ENCODE measurements at regions not wholly inside any gene's neighbourhood (a gene's known extent, or its start where the extent isn't known, plus 50 kb on each side); places are given as distances from the start of the nearest gene placed in this dataset.

DNA sequence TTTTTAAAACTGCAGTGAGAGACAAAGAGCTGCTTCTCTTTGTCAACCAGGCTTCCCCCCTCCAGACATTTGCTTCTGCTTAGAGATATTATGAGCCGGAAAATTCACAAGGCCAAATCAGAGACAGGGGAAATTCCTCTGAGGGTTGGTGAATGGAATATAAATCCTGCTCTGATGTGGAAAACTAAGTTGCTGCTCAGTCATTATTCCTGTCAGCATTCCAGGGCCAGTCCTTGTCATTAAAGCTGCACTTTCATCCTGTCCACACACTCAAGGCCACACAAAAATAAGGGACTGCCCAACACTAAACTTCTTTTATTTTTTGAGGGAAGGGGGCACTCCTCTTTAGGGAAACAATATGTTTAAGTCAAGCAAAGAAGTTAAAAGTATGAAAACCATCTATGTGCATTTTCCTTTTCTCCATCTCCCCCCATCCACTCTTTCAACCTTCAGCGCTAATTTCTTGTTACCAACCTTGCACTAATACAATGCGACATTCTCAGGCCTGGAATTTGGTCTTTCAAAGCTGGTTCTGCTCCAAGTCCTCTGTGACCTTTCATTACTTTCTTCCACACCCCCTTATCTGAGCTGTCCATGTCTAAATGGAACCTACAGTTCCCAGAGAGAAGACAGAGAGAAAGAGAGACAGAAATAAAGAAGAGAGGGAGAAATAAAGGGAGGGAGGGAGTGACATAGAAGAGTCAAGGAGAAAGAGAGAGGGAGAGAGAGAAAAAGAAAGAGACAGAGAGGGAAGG lies 118.9 kb upstream of the S1PR3 start:
- no peak overlapping the region for H2AK5ac ChIP-seq (ENCODE audit: low read depth, low read length)
- no peak overlapping the region for H3K18ac ChIP-seq (ENCODE audit: low read depth, low read length)
- no peaks in the 10 kb centered on the region for H3K79me1 ChIP-seq (ENCODE audit: low read depth in 1 of 2, low read length in 2 of 2)
- intact Hi-C loops (cut with micrococcal nuclease), result no loop called here
- H3K27ac ChIP-seq (ENCODE audit: insufficient read depth, low read length), result no peak overlapping the region
- no peak overlapping the region for H2AK9ac ChIP-seq (replicated peaks; ENCODE audit: low read depth, low read length, poor library complexity)
- DNase-seq (no peak), ATAC-seq (ENCODE audit: low read depth) (no peak)
- H3K9me3 ChIP-seq (ENCODE audit: control insufficient read depth, insufficient read depth, low read length), result no peaks in the 10 kb centered on the region
- dilution Hi-C loops (cut with HindIII; ENCODE audit: low sequenced_read_pairs, unreplicated experiment), result no loop called here
- in situ Hi-C loops (cut with MboI; ENCODE audit: low sequenced_read_pairs), result no loop called here
- no peaks in the 10 kb centered on the region for H3K4me1 ChIP-seq (ENCODE audit: control insufficient read depth, insufficient read depth, low read length)
- no peak overlapping the region for H4K91ac ChIP-seq (ENCODE audit: insufficient read depth, low read depth, low read length)
- no peak overlapping the region for H3K14ac ChIP-seq (replicated peaks; ENCODE audit: low read depth, low read length)
- H2BK5ac ChIP-seq (ENCODE audit: low read depth, low read length, poor library complexity, severe bottlenecking), result no peak overlapping the region
- H3K23ac ChIP-seq (ENCODE audit: low read depth, low read length), result no peak overlapping the region
- BruUV-seq (replicated peaks), result no TSS peak
- CTCF ChIA-PET, result no interaction called here
- no peak overlapping the region for H3K4me3 ChIP-seq (ENCODE audit: insufficient read depth, low read depth, low read length)
- TF ChIP-seq CEBPB (IDR thresholded peaks at IDR 0.05; ENCODE audit: low read depth, low read length) (no peak), NFE2L2 (IDR thresholded peaks at IDR 0.05; ENCODE audit: low read depth, low read length) (no peak), RFX5 (IDR thresholded peaks at IDR 0.05; ENCODE audit: low read depth, low read length) (no peak), MXI1 (IDR thresholded peaks at IDR 0.05; ENCODE audit: borderline replicate concordance, low read depth, low read length) (no peak), RAD21 (IDR thresholded peaks at IDR 0.05; ENCODE audit: low read length) (no peak), POLR2A (IDR thresholded peaks at IDR 0.05; ENCODE audit: low read depth, low read length) (no peak), MAFK (IDR thresholded peaks at IDR 0.05; ENCODE audit: low read depth, low read length) (no peak)
- TF ChIP-seq, protein P1, sequence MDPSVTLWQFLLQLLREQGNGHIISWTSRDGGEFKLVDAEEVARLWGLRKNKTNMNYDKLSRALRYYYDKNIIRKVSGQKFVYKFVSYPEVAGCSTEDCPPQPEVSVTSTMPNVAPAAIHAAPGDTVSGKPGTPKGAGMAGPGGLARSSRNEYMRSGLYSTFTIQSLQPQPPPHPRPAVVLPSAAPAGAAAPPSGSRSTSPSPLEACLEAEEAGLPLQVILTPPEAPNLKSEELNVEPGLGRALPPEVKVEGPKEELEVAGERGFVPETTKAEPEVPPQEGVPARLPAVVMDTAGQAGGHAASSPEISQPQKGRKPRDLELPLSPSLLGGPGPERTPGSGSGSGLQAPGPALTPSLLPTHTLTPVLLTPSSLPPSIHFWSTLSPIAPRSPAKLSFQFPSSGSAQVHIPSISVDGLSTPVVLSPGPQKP (IDR thresholded peaks at IDR 0.05; ENCODE audit: borderline replicate concordance, low read depth, low read length), result no peak
- TF ChIP-seq, protein P2, sequence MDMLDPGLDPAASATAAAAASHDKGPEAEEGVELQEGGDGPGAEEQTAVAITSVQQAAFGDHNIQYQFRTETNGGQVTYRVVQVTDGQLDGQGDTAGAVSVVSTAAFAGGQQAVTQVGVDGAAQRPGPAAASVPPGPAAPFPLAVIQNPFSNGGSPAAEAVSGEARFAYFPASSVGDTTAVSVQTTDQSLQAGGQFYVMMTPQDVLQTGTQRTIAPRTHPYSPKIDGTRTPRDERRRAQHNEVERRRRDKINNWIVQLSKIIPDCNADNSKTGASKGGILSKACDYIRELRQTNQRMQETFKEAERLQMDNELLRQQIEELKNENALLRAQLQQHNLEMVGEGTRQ (IDR thresholded peaks at IDR 0.05; ENCODE audit: low read depth, low read length), result no peak
- H3K4me2 ChIP-seq (ENCODE audit: low read depth, low read length), result no peak overlapping the region
- no peak overlapping the region for H2BK120ac ChIP-seq (ENCODE audit: low read depth, low read length)
- H3K9ac ChIP-seq (ENCODE audit: low read depth, low read length), result no peak overlapping the region
- no peak overlapping the region for H4K5ac ChIP-seq (ENCODE audit: low read depth, low read length)
- H2BK15ac ChIP-seq (ENCODE audit: low read depth, low read length), result no peak overlapping the region
- no peak overlapping the region for H3K56ac ChIP-seq (ENCODE audit: extremely low read depth, insufficient read depth, low read length)
- H2BK20ac ChIP-seq (ENCODE audit: low read depth, low read length), result no peak overlapping the region
- H2AFZ ChIP-seq (replicated peaks; ENCODE audit: low read length, poor library complexity), result no peak overlapping the region
- no peak overlapping the region for H4K8ac ChIP-seq (ENCODE audit: low read depth in 2 of 2, low read length in 2 of 2)
- 100% methylated on average over 1 of the region's 3 CpGs; no CpG with 5 or more reads in 1 of the 2 experiments for WGBS, 2 experiments (ENCODE audit: extremely low coverage in 2 of 2, insufficient read length in 1 of 2)
- no peak overlapping the region for H3K4ac ChIP-seq (ENCODE audit: low read depth, low read length)
- H3K27me3 ChIP-seq (ENCODE audit: control insufficient read depth, insufficient read depth, low read length), result peaks cover 5% of the 10 kb centered on the region
- no peaks in the 10 kb centered on the region for H4K20me1 ChIP-seq (ENCODE audit: insufficient read depth, low read length)
- no peaks in the 10 kb centered on the region for H3K9me1 ChIP-seq (ENCODE audit: insufficient read depth, low read length)
- POLR2A ChIA-PET (ENCODE audit: unreplicated experiment), result no interaction called here
- no peaks in the 10 kb centered on the region for H3K36me3 ChIP-seq (ENCODE audit: control insufficient read depth, insufficient read depth, low read length)

All from IMR-90 (cell line).